Small intestine (tissue), 7 donors: ENCODE measurements at regions not wholly inside any gene's neighbourhood (a gene's known extent, or its start where the extent isn't known, plus 50 kb on each side); places are given as distances from the start of the nearest gene placed in this dataset.

Experiments used
- DNase-seq, 2 donors: peaks; one replicate each; pipeline versions ENCODE4 v3.0.0 to v3.0.0-alpha.2; 2013
- FAIRE-seq: peaks from 2 replicates; lab custom pipeline; 2012; peaks lifted over from hg19 to GRCh38; lab: Jason Lieb, UNC
- H3K27ac ChIP-seq, 3 donors: one replicate each; pipeline ENCODE4 v1.5.1; 2013; ENCODE audit warnings: low read length in 2 of 3, mild to moderate bottlenecking in 2 of 3, control low read depth in 1 of 3, inconsistent platforms in 1 of 3, low read depth in 1 of 3, moderate library complexity in 1 of 3
- H3K27me3 ChIP-seq, 3 donors: one replicate each; pipeline ENCODE4 v1.6.1; 2013; ENCODE audit warnings: low read length in 3 of 3, inconsistent platforms in 1 of 3; ENCODE audit not compliant: control insufficient read depth in 3 of 3, insufficient read depth in 3 of 3
- H3K36me3 ChIP-seq, 3 donors: one replicate each; pipeline ENCODE4 v1.6.1; 2013; ENCODE audit warnings: low read length in 3 of 3, inconsistent platforms in 1 of 3, low read depth in 1 of 3, mild to moderate bottlenecking in 1 of 3, moderate library complexity in 1 of 3; ENCODE audit not compliant: control insufficient read depth in 3 of 3, insufficient read depth in 2 of 3
- H3K4me1 ChIP-seq, 3 donors: one replicate each; pipeline ENCODE4 v1.6.1; 2013; ENCODE audit warnings: low read length in 2 of 3, inconsistent platforms in 1 of 3, low read depth in 1 of 3, mild to moderate bottlenecking in 1 of 3, moderate library complexity in 1 of 3; ENCODE audit not compliant: control insufficient read depth in 3 of 3, insufficient read depth in 2 of 3
- H3K4me3 ChIP-seq, 3 donors: one replicate each; pipeline ENCODE4 v1.5.1; 2013; ENCODE audit warnings: low read length in 3 of 3, control low read depth in 1 of 3, inconsistent platforms in 1 of 3, low read depth in 1 of 3, mild to moderate bottlenecking in 1 of 3, moderate library complexity in 1 of 3
- H3K9me3 ChIP-seq, 2 donors: one replicate each; pipeline ENCODE4 v1.6.1; 2013; ENCODE audit warnings: low read depth in 1 of 2, low read length in 1 of 2; ENCODE audit not compliant: control insufficient read depth in 2 of 2, insufficient read depth in 1 of 2
- WGBS, 3 donors: extraction: QIAGEN DNeasy Blood & Tissue Kit; methylation state at CpG; one replicate each; pipeline ENCODE4 v1.1.7; 2013; 5-methylcytosine and 5-hydroxymethylcytosine counted together
- donor health status: healthy with polysubstance abuse.
- donor health status: control.
- donor health status: control.
- donor health status: Bipolar disorder and iron deficiency.
- donor health status: healthy.

DNA sequence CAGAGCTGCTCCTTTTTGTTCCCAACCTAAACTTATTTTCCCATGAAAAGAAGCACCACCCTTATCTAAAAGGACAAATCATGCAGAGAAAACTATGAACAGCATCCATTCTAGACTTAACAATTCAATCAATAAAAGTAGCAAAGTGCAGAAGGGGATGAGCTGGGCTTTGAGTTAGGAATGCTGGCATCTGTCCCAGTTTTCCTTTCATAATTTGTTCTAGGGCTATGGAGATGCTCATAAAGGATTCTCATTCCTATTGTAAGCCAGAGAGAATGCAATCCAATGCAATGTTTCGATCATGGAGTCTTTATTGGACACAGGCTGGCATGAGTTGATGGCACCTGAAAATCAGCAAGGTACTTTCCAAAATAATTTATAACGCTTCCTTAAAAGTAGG lies 330.6 kb downstream of the VPS13C start:
- no peak overlapping the region for H3K27ac ChIP-seq
- 82 to 89% (median 83%) methylated on average over 2 of the region's 2 CpGs for WGBS, 3 donors
- no peak overlapping the region for H3K4me3 ChIP-seq
- DNase-seq (no peak), FAIRE-seq (no peak)
- H3K4me1 ChIP-seq: no peaks in the 10 kb centered on the region
- H3K36me3 ChIP-seq: no peaks in the 10 kb centered on the region
- peaks cover 0 to 3% (median 1%) of the 10 kb centered on the region in 3 donors for H3K27me3 ChIP-seq
- H3K9me3 ChIP-seq: no peaks in the 10 kb centered on the region

DNA sequence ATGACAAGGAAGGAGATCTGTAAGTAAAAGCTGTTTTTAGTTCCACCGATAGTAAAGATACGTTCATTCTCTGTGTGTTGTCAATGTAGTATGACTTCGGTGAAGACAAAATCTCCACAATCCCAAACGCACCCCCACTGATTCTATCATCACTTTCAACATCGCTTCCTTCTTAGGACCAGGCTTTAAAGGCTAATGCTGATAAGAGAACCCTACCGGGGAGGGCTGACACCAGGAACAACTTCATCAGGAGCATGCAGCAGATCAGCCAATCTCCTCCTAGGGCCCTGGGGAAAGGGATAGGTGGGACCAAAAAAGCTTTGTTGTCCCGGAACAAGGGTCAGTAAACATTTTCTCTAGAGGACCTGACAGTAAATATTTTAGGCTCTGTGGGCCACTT lies 334.1 kb downstream of the VPS13C start:
- no peak for FAIRE-seq
- Histone ChIP-seq H3K4me3 (no peak overlapping the region), H3K27ac (no peak overlapping the region), H3K4me1 (no peaks in the 10 kb centered on the region), H3K27me3 (peaks cover 0 to 3% (median 0%) of the 10 kb centered on the region in 3 donors), H3K9me3 (no peaks in the 10 kb centered on the region), H3K36me3 (no peaks in the 10 kb centered on the region)
- 50 to 66% (median 57%) methylated on average over 7 of the region's 7 CpGs for WGBS, 3 donors
- DNase-seq: no peak

DNA sequence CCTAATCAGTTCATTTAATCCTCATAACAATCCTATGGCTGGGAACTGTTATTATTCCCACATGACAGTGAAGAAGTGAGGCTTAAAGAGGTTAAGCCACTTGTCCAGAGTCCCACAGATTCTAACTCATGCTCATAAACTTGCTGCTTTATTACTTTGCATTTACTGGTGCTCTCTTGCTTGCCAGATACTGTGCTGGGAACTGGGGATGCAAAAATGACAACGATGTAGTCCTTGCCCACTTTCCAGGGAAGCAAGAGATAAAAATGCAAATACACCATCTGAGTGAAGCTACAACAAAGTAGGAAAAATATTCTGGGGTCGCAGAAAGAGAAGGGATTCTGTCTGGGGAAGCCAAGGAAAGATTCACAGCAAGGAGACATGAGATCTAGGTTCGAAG lies 335.0 kb downstream of the VPS13C start:
- Histone ChIP-seq H3K36me3 (no peaks in the 10 kb centered on the region), H3K27ac (no peak overlapping the region), H3K27me3 (peaks cover 0 to 3% (median 0%) of the 10 kb centered on the region in 3 donors), H3K9me3 (no peaks in the 10 kb centered on the region), H3K4me3 (no peak overlapping the region), H3K4me1 (no peaks in the 10 kb centered on the region)
- DNase-seq (no peak), FAIRE-seq (no peak)
- 49 to 69% (median 58%) methylated on average over 3 of the region's 3 CpGs for WGBS, 3 donors

DNA sequence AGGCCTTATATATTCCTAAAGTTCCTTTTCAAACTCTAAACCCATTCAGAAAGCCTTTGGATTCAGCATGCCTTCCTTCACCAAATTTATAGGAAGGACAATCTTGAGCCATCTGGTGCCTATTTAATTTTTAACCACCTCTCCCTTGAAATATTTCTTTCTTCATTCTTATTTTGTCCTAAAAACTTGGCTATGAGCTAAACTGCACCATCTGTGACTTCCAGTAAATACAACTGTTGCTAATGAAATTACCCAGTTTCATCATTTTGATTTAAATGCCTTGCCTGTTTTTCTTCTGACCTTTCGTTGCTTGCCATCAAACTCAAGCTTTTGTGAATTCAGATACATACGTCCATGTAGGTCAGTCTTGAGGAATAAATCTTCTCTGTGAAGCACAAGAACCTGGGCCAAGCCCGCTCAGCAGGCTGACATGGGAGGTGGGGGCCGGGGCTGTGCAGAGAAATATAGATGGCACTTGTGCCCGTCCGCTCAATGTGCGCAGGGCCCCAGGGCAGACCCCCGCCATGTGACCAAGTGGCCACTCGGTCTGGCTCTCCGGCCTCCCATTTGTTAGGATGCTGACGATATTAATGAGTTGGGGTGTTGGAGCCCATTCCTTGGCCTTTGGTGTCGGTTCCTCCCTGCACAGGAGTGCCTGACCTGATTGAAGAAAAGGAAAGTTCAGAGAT lies 335.9 kb downstream of the VPS13C start:
- no peak overlapping the region for H3K27ac ChIP-seq
- peaks cover 0 to 3% (median 0%) of the 10 kb centered on the region in 3 donors for H3K27me3 ChIP-seq
- 85 to 93% (median 90%) methylated on average over 12 of the region's 12 CpGs for WGBS, 3 donors
- DNase-seq: no peak
- no peaks in the 10 kb centered on the region for H3K4me1 ChIP-seq
- H3K4me3 ChIP-seq: no peak overlapping the region
- no peaks in the 10 kb centered on the region for H3K9me3 ChIP-seq
- no peak for FAIRE-seq
- H3K36me3 ChIP-seq: no peaks in the 10 kb centered on the region

DNA sequence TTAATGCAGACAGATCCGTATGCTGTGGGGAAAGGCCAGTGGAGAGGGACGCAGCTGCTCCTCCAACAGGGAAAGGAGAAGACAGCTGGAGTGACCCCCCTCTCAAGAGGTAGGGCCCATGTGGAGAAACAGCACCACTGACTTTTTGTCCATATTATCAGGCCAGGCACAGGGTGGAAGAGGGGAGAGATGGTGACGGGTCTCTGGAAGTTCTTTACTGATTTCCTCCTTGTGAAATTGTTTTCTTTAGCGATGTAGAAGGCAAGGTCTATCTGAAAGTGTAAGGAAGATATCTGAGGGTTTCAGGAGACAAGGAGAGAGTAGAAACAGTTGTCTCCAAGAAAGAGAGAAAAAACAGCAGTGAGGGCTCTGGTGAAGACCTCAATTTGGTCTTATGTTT lies 338.8 kb downstream of the VPS13C start:
- FAIRE-seq: no peak
- 87 to 91% (median 88%) methylated on average over 4 of the region's 4 CpGs for WGBS, 3 donors

DNA sequence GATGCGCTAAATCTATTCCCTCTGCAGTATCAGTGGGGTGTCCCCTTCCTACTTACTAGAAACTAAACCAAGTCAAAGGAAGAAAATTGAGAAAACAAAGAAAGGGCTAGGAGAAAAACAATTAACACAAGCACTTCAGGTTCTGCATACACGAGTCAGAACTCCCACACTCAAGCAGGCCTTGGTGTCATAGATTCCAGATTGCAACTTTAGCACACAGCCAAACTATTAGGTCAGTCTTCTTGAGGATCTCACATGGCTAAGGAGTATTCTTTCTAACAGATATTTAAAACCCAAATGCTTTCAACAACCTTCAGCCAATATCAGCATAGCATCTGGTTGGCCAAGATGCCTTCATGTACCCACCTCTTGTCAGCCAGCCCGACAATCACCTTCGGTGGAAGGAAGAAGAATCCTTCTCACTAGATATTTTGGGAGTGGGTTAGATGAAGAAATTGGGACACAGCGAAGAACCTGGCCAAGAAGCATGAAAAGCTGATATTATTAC lies 340.0 kb downstream of the VPS13C start:
- Histone ChIP-seq H3K36me3 (no peaks in the 10 kb centered on the region), H3K4me1 (no peaks in the 10 kb centered on the region), H3K27me3 (no peaks in the 10 kb centered on the region), H3K4me3 (no peak overlapping the region), H3K27ac (no peak overlapping the region), H3K9me3 (no peaks in the 10 kb centered on the region)
- 84 to 86% (median 84%) methylated on average over 5 of the region's 5 CpGs for WGBS, 3 donors
- no peak for DNase-seq
- no peak for FAIRE-seq

More for the DNA sequence above, 338.8 kb downstream of the VPS13C start:
- H3K27me3 ChIP-seq: peaks cover 0 to under 1% (median 0%) of the 10 kb centered on the region in 3 donors
- no peak for DNase-seq
- no peaks in the 10 kb centered on the region for H3K4me1 ChIP-seq
- H3K9me3 ChIP-seq: no peaks in the 10 kb centered on the region
- no peak overlapping the region for H3K4me3 ChIP-seq
- no peaks in the 10 kb centered on the region for H3K36me3 ChIP-seq
- no peak overlapping the region for H3K27ac ChIP-seq

DNA sequence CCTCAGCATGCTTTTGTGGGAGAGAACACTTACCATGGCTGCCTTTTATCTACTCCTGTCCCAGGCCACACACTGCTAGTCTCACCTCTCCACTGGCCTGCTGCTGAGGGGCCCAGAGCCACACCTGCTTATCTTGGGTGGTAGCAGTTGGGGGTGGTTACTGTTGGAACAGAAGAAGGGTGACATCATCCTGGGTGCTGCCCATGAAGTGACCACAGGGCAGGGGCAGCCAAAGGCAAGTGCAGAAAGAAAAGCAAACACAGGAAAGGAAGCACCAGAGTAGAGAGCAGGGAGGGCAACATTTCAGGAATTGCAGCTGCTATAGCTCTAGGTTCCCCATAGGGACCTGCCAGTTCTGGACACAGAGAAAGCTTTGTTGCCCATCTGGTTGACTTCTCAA lies 345.2 kb downstream of the VPS13C start:
- Histone ChIP-seq H3K4me1 (no peaks in the 10 kb centered on the region), H3K27me3 (no peaks in the 10 kb centered on the region), H3K27ac (no peak overlapping the region), H3K36me3 (no peaks in the 10 kb centered on the region), H3K4me3 (no peak overlapping the region), H3K9me3 (no peaks in the 10 kb centered on the region)
- DNase-seq (no peak), FAIRE-seq (no peak)

DNA sequence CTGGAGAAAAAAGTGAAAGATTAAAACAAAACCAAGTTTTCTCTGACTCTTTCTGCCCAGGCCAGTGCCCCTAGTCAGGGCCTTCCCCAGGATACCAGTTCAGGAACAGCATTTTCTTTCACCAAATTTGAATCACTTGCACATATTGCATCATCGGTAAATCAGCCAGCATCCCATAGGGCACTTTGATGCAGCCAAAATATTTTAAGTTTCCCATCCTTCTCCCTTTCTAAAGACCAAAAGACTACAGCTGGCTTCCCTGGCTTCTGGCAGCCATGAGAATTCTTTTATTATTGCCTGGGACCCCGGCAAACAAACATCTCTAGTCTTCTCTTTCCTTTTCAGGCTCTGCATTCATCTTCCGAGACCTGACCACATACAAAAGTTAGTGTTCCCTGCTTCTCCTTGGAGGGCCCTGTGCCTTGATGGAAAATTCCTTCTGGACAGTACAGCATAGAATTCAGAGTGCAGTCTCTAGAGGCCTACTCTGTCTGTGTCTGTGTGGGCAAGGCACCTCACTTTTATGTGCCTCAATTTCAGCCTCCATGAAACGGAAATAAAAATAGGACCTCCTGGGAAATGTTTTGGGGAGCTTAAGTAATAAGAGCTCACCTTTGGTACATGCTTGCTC lies 348.0 kb downstream of the VPS13C start:
- 74 to 82% (median 77%) methylated on average over 4 of the region's 4 CpGs for WGBS, 3 donors
- no peak for FAIRE-seq

More for the DNA sequence above, 348.0 kb downstream of the VPS13C start:
- Histone ChIP-seq H3K27me3 (peaks cover 0 to 2% (median 0%) of the 10 kb centered on the region in 3 donors), H3K4me1 (no peaks in the 10 kb centered on the region), H3K4me3 (no peak overlapping the region), H3K9me3 (no peaks in the 10 kb centered on the region), H3K36me3 (no peaks in the 10 kb centered on the region), H3K27ac (no peak overlapping the region)
- DNase-seq: no peak
